ENCODE measurements at regions not wholly inside any gene's neighbourhood (a gene's known extent, or its start where the extent isn't known, plus 50 kb on each side); places are given as distances from the start of the nearest gene placed in this dataset.

- DNase-seq (ENCODE audit: low read depth in 1 of 2, low spot score in 2 of 2): no peak
- H4K5ac ChIP-seq (ENCODE audit: insufficient read length, low read depth, low read length): no peak overlapping the region
- H4K91ac ChIP-seq (replicated peaks; ENCODE audit: insufficient read length, low read length): no peak overlapping the region
- peaks cover 0 to 6% (median 0%) of the 10 kb centered on the region in 4 experiments; a peak in 3 of 7 replicates for H3K4me1 ChIP-seq (replicated peaks in 1 of 4; ENCODE audit: control insufficient read depth in 3 of 4, insufficient read depth in 4 of 4, low read length in 3 of 4)
- no peak overlapping the region for H2BK12ac ChIP-seq (ENCODE audit: low read depth, low read length)
- no peak overlapping the region for H3K4me2 ChIP-seq (ENCODE audit: insufficient read depth in 1 of 2, low read depth in 2 of 2, low read length in 2 of 2)
- no peak for FAIRE-seq
- H3K18ac ChIP-seq (ENCODE audit: extremely low read depth, low read length): no peak overlapping the region
- no peak overlapping the region for H2BK15ac ChIP-seq (ENCODE audit: low read length)
- no peaks in the 10 kb centered on the region for H3K79me1 ChIP-seq (ENCODE audit: low read depth, low read length)
- H3K4me3 ChIP-seq (ENCODE audit: extremely low read depth in 1 of 4, insufficient read depth in 2 of 4, low read depth in 3 of 4, low read length in 4 of 4): no peak overlapping the region
- H3K79me2 ChIP-seq (ENCODE audit: control insufficient read depth in 1 of 2, insufficient read depth in 2 of 2, low read length in 2 of 2): no peaks in the 10 kb centered on the region
- no peak overlapping the region for H2BK120ac ChIP-seq (replicated peaks; ENCODE audit: low read depth, low read length)
- H3K23me2 ChIP-seq (ENCODE audit: low read depth, low read length): no peaks in the 10 kb centered on the region
- TF ChIP-seq SIN3A (conservative IDR thresholded peaks at IDR 0.05 in 1 of 2, IDR thresholded peaks at IDR 0.05 in 1 of 2; ENCODE audit: low read depth in 1 of 2, low read length in 2 of 2) (no peak), SIX5 (IDR thresholded peaks at IDR 0.05; ENCODE audit: low read depth, low read length) (no peak), SIRT6 (IDR thresholded peaks at IDR 0.05; ENCODE audit: low read length) (no peak), TAF7 (optimal IDR thresholded peaks at IDR 0.05; ENCODE audit: borderline replicate concordance, low read depth, low read length) (no peak), NRF1 (IDR thresholded peaks at IDR 0.05; ENCODE audit: low read depth, low read length) (no peak), TAF1 (IDR thresholded peaks at IDR 0.05; ENCODE audit: low read depth, low read length) (no peak), ASH2L (IDR thresholded peaks at IDR 0.05; ENCODE audit: low read length) (no peak), E2F6 (IDR thresholded peaks at IDR 0.05) (no peak), RNF2 (IDR thresholded peaks at IDR 0.05; ENCODE audit: borderline replicate concordance, low read depth, low read length, missing control alignments, poor library complexity, severe bottlenecking) (no peak), GTF2F1 (IDR thresholded peaks at IDR 0.05; ENCODE audit: borderline replicate concordance, low read depth, low read length) (no peak), ZNF274 (IDR thresholded peaks at IDR 0.05; ENCODE audit: borderline replicate concordance, extremely low read depth, low read length) (no peak)
- H4K20me1 ChIP-seq (replicated peaks in 1 of 2; ENCODE audit: control insufficient read depth in 1 of 2, insufficient read depth in 2 of 2, low read length in 2 of 2): no peaks in the 10 kb centered on the region
- H3K36me3 ChIP-seq (ENCODE audit: control insufficient read depth in 2 of 4, insufficient read depth in 4 of 4, low read length in 3 of 4): no peaks in the 10 kb centered on the region
- no peak overlapping the region for H2BK5ac ChIP-seq (ENCODE audit: low read depth, low read length)
- no peak overlapping the region for H3K27ac ChIP-seq (ENCODE audit: low read depth, low read length)
- no peak overlapping the region for H4K8ac ChIP-seq (ENCODE audit: extremely low read depth, insufficient read depth, low read length)
- POLR2A ChIA-PET (ENCODE audit: partially characterized antibody): no interaction called here
- H2AFZ ChIP-seq (ENCODE audit: low read length): no peak overlapping the region
- H3K56ac ChIP-seq (replicated peaks; ENCODE audit: insufficient read length, low read depth, low read length): no peak overlapping the region
- H3K4ac ChIP-seq (replicated peaks; ENCODE audit: insufficient read length, low read depth, low read length): no peak overlapping the region
- H3K9me3 ChIP-seq (ENCODE audit: insufficient read depth in 2 of 2, low read depth in 1 of 2, low read length in 1 of 2): no peaks in the 10 kb centered on the region; a peak in 1 of 4 replicates
- H3K14ac ChIP-seq (ENCODE audit: insufficient read length): no peak overlapping the region
- no peak overlapping the region for H3K23ac ChIP-seq (ENCODE audit: insufficient read length)
- 93% methylated on average over 2 of the region's 2 CpGs; no CpG with 5 or more reads in 1 of the 2 experiments for WGBS, 2 experiments (ENCODE audit: extremely low coverage in 1 of 2, insufficient coverage in 1 of 2, insufficient read length in 1 of 2, insufficient replicate concordance in 2 of 2, low coverage in 1 of 2, low lambda C conversion rate in 2 of 2, missing lambda C conversion rate in 1 of 2)
- no peaks in the 10 kb centered on the region; a peak in 1 of 7 replicates for H3K27me3 ChIP-seq (replicated peaks in 1 of 4; ENCODE audit: control insufficient read depth in 3 of 4, extremely low read depth in 1 of 4, insufficient read depth in 3 of 4, low read length in 3 of 4)
- no peak overlapping the region for H2AK5ac ChIP-seq (ENCODE audit: low read depth, low read length)
- CTCF ChIA-PET (ENCODE audit: partially characterized antibody): no interaction called here
- H2BK20ac ChIP-seq (ENCODE audit: low read length): no peak overlapping the region
- H3K9ac ChIP-seq (replicated peaks in 1 of 4; ENCODE audit: extremely low read depth in 1 of 4, low read depth in 3 of 4, low read length in 3 of 4): no peak overlapping the region
Measured at GRCh38 chr14:45531022-45531421, 278.0 kb upstream of the MIS18BP1 start.

All from H1 (cell line).